Esophagus squamous epithelium (tissue), 4 donors: ENCODE measurements at regions not wholly inside any gene's neighbourhood (a gene's known extent, or its start where the extent isn't known, plus 50 kb on each side); places are given as distances from the start of the nearest gene placed in this dataset.

Experiments
- POLR2A ChIP-seq, 4 donors: fragments of 450-650 bp; IDR thresholded peaks; one replicate each; pipeline ENCODE4 v1.6.1; 2017; ENCODE audit warnings: antibody characterized with exemption in 4 of 4, mild to moderate bottlenecking in 4 of 4, moderate library complexity in 3 of 4
- TF ChIP-seq, protein P1 (sequence below), 6 experiments: fragments of 450-650 bp in 4 of 6; fragments of 200-600 bp in 2 of 6; sonication (generic) in 2 of 6; IDR thresholded peaks; one replicate each; pipeline ENCODE4 v1.5.1; 2016 to 2019; ENCODE audit warnings: antibody characterized with exemption in 6 of 6, mild to moderate bottlenecking in 4 of 6, moderate library complexity in 4 of 6

DNA sequence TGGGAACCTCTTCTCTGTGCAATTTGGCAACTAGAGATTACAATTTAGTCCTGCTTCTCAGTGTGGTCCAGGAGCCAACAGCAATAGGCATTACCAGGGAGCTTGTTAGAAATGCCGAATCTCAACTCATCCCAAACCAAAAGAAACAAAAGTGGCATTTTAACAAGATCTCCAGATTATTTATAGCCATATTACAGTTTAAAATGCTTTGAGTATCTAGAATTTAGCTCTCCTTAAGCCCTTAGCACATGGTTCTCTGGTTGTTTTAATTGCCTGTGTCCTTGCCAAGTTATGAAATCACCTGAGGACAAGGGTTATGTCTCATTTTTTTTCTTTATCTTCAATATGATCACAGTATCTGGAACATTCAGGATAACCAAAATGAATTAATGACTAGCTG, 51.6 kb upstream of the TAS2R1 start:
- no peak for TF ChIP-seq POLR2A (IDR thresholded peaks at IDR 0.05)
- TF ChIP-seq, protein P1, sequence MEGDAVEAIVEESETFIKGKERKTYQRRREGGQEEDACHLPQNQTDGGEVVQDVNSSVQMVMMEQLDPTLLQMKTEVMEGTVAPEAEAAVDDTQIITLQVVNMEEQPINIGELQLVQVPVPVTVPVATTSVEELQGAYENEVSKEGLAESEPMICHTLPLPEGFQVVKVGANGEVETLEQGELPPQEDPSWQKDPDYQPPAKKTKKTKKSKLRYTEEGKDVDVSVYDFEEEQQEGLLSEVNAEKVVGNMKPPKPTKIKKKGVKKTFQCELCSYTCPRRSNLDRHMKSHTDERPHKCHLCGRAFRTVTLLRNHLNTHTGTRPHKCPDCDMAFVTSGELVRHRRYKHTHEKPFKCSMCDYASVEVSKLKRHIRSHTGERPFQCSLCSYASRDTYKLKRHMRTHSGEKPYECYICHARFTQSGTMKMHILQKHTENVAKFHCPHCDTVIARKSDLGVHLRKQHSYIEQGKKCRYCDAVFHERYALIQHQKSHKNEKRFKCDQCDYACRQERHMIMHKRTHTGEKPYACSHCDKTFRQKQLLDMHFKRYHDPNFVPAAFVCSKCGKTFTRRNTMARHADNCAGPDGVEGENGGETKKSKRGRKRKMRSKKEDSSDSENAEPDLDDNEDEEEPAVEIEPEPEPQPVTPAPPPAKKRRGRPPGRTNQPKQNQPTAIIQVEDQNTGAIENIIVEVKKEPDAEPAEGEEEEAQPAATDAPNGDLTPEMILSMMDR (IDR thresholded peaks at IDR 0.05) = no peak
